H1 (cell line): ENCODE measurements at regions not wholly inside any gene's neighbourhood (a gene's known extent, or its start where the extent isn't known, plus 50 kb on each side); places are given as distances from the start of the nearest gene placed in this dataset.

Source experiments
- BACH1 ChIP-seq: IDR thresholded peaks from 2 replicates; pipeline ENCODE4 v1.6.1; 2012; ENCODE audit warnings: low read length, improper control_type of control experiment
- CBX8 ChIP-seq: fragments of 300-800, 300-1000 bp; sonication (generic); IDR thresholded peaks from 2 replicates; pipeline ENCODE4 v1.7.1; 2016; ENCODE audit warnings: low read depth, low read length, borderline replicate concordance
- CHD7 ChIP-seq: fragments of 300-600 bp; sonication (generic); IDR thresholded peaks from 2 replicates; pipeline ENCODE4 v1.7.1; 2012; ENCODE audit warnings: low read length, moderate library complexity, mild to moderate bottlenecking, inconsistent platforms; ENCODE audit not compliant: insufficient replicate concordance
- EGR1 ChIP-seq: IDR thresholded peaks from 2 replicates; pipeline ENCODE4 v1.6.1; 2011; ENCODE audit warnings: low read depth, low read length, borderline replicate concordance
- JUND ChIP-seq: IDR thresholded peaks from 2 replicates; pipeline ENCODE4 v1.6.1; 2011; ENCODE audit warnings: mild to moderate bottlenecking, improper control_type of control experiment, low read length
- KDM4A ChIP-seq: IDR thresholded peaks from one replicate; pipeline ENCODE4 v1.7.1; 2012; ENCODE audit warnings: low read depth, mild to moderate bottlenecking, moderate library complexity, low read length, inconsistent platforms; ENCODE audit not compliant: severe bottlenecking

- TF ChIP-seq CHD7 (no peak), BACH1 (no peak), CBX8 (no peak), EGR1 (no peak), JUND (no peak), KDM4A (no peak)
Observed at GRCh38 chr18:1253827-1254226, 349.2 kb downstream of the ADCYAP1 start (continued).
